ENCODE measurements at regions not wholly inside any gene's neighbourhood (a gene's known extent, or its start where the extent isn't known, plus 50 kb on each side); places are given as distances from the start of the nearest gene placed in this dataset.

DNA sequence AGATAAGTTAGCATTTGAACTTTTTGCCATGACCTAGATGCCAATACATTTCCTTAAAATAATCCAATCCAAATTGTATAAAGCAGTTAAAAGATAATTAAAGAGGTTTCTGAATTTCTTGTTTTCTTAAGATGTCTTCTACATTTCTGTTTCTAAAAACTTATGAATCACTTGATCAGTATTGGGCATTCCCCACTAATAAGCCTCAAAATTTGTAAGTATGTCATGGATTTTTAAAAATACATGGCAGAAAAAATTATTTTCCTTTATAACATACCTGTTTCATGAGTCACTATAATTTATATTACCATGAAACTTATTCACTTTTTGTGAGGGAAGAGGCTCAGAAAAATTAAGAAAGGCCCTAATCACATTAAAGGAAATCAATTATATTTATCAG lies 90.3 kb upstream of the TFPI start:
- no peak for TF ChIP-seq POLR2A (IDR thresholded peaks at IDR 0.05; ENCODE audit: low read depth, low read length)
- TF ChIP-seq RCOR1 (IDR thresholded peaks at IDR 0.05; ENCODE audit: insufficient replicate concordance, low read length) = no peak
- TF ChIP-seq, protein P1, sequence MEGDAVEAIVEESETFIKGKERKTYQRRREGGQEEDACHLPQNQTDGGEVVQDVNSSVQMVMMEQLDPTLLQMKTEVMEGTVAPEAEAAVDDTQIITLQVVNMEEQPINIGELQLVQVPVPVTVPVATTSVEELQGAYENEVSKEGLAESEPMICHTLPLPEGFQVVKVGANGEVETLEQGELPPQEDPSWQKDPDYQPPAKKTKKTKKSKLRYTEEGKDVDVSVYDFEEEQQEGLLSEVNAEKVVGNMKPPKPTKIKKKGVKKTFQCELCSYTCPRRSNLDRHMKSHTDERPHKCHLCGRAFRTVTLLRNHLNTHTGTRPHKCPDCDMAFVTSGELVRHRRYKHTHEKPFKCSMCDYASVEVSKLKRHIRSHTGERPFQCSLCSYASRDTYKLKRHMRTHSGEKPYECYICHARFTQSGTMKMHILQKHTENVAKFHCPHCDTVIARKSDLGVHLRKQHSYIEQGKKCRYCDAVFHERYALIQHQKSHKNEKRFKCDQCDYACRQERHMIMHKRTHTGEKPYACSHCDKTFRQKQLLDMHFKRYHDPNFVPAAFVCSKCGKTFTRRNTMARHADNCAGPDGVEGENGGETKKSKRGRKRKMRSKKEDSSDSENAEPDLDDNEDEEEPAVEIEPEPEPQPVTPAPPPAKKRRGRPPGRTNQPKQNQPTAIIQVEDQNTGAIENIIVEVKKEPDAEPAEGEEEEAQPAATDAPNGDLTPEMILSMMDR (conservative IDR thresholded peaks at IDR 0.05; ENCODE audit: low read depth, low read length) = no peak
- TF ChIP-seq RAD21 (IDR thresholded peaks at IDR 0.05; ENCODE audit: low read length) = no peak
